ENCODE measurements at regions not wholly inside any gene's neighbourhood (a gene's known extent, or its start where the extent isn't known, plus 50 kb on each side); places are given as distances from the start of the nearest gene placed in this dataset.

GRCh38 chr6:44500074-44500473, 112.6 kb downstream of the CDC5L start:
- DNase-seq (no peak), FAIRE-seq (no peak)
- Histone ChIP-seq H3K36me3 (ENCODE audit: control insufficient read depth in 3 of 3, insufficient read depth in 2 of 3, low read depth in 1 of 3, low read length in 3 of 3) (no peaks in the 10 kb centered on the region), H3K27ac (ENCODE audit: low read depth in 1 of 3, low read length in 2 of 3) (no peak overlapping the region), H3K27me3 (ENCODE audit: control insufficient read depth in 3 of 3, insufficient read depth in 3 of 3, low read length in 3 of 3) (no peaks in the 10 kb centered on the region), H3K9me3 (ENCODE audit: control insufficient read depth in 2 of 2, insufficient read depth in 1 of 2, low read depth in 1 of 2, low read length in 1 of 2) (no peaks in the 10 kb centered on the region), H3K4me3 (ENCODE audit: low read depth in 1 of 3, low read length in 3 of 3) (no peak overlapping the region), H3K4me1 (ENCODE audit: control insufficient read depth in 3 of 3, insufficient read depth in 2 of 3, low read depth in 1 of 3, low read length in 2 of 3) (no peaks in the 10 kb centered on the region)
- WGBS, 3 donors = 91 to 95% (median 91%) methylated on average over 6 of the region's 6 CpGs

GRCh38 chr6:44503471-44503870, 116.0 kb downstream of the CDC5L start:
- H3K27me3 ChIP-seq (ENCODE audit: control insufficient read depth in 3 of 3, insufficient read depth in 3 of 3, low read length in 3 of 3) = no peaks in the 10 kb centered on the region

GRCh38 chr6:44504301-44504791, 116.8 kb downstream of the CDC5L start:
- no peak for FAIRE-seq
- WGBS, 3 donors = 37 to 45% (median 37%) methylated on average over 5 of the region's 5 CpGs

More at GRCh38 chr6:44503471-44503870, 116.0 kb downstream of the CDC5L start:
- Histone ChIP-seq H3K36me3 (ENCODE audit: control insufficient read depth in 3 of 3, insufficient read depth in 2 of 3, low read depth in 1 of 3, low read length in 3 of 3) (no peaks in the 10 kb centered on the region), H3K9me3 (ENCODE audit: control insufficient read depth in 2 of 2, insufficient read depth in 1 of 2, low read depth in 1 of 2, low read length in 1 of 2) (no peaks in the 10 kb centered on the region), H3K27ac (ENCODE audit: low read depth in 1 of 3, low read length in 2 of 3) (no peak overlapping the region), H3K4me3 (ENCODE audit: low read depth in 1 of 3, low read length in 3 of 3) (no peak overlapping the region), H3K4me1 (ENCODE audit: control insufficient read depth in 3 of 3, insufficient read depth in 2 of 3, low read depth in 1 of 3, low read length in 2 of 3) (no peaks in the 10 kb centered on the region)
- DNase-seq (no peak), FAIRE-seq (no peak)
- 53 to 85% (median 71%) methylated on average over 4 of the region's 4 CpGs for WGBS, 3 donors

GRCh38 chr6:44505751-44506150, 118.2 kb downstream of the CDC5L start:
- DNase-seq = no peak
- H3K36me3 ChIP-seq (ENCODE audit: control insufficient read depth in 3 of 3, insufficient read depth in 2 of 3, low read depth in 1 of 3, low read length in 3 of 3) = no peaks in the 10 kb centered on the region
- H3K27me3 ChIP-seq (ENCODE audit: control insufficient read depth in 3 of 3, insufficient read depth in 3 of 3, low read length in 3 of 3) = no peaks in the 10 kb centered on the region
- H3K27ac ChIP-seq (ENCODE audit: low read depth in 1 of 3, low read length in 2 of 3) = no peak overlapping the region
- H3K4me1 ChIP-seq (ENCODE audit: control insufficient read depth in 3 of 3, insufficient read depth in 2 of 3, low read depth in 1 of 3, low read length in 2 of 3) = no peaks in the 10 kb centered on the region
- FAIRE-seq = no peak
- no peaks in the 10 kb centered on the region for H3K9me3 ChIP-seq (ENCODE audit: control insufficient read depth in 2 of 2, insufficient read depth in 1 of 2, low read depth in 1 of 2, low read length in 1 of 2)
- WGBS, 3 donors = 66 to 82% (median 73%) methylated on average over 4 of the region's 4 CpGs
- H3K4me3 ChIP-seq (ENCODE audit: low read depth in 1 of 3, low read length in 3 of 3) = no peak overlapping the region

More at GRCh38 chr6:44504301-44504791, 116.8 kb downstream of the CDC5L start:
- H3K27ac ChIP-seq (ENCODE audit: low read depth in 1 of 3, low read length in 2 of 3) = no peak overlapping the region
- H3K9me3 ChIP-seq (ENCODE audit: control insufficient read depth in 2 of 2, insufficient read depth in 1 of 2, low read depth in 1 of 2, low read length in 1 of 2) = no peaks in the 10 kb centered on the region
- no peaks in the 10 kb centered on the region for H3K36me3 ChIP-seq (ENCODE audit: control insufficient read depth in 3 of 3, insufficient read depth in 2 of 3, low read depth in 1 of 3, low read length in 3 of 3)
- DNase-seq = no peak
- no peaks in the 10 kb centered on the region for H3K27me3 ChIP-seq (ENCODE audit: control insufficient read depth in 3 of 3, insufficient read depth in 3 of 3, low read length in 3 of 3)
- H3K4me1 ChIP-seq (ENCODE audit: control insufficient read depth in 3 of 3, insufficient read depth in 2 of 3, low read depth in 1 of 3, low read length in 2 of 3) = no peaks in the 10 kb centered on the region
- H3K4me3 ChIP-seq (ENCODE audit: low read depth in 1 of 3, low read length in 3 of 3) = no peak overlapping the region

- H3K4me3 ChIP-seq (ENCODE audit: low read depth in 1 of 3, low read length in 3 of 3) = no peak overlapping the region
- H3K27ac ChIP-seq (ENCODE audit: low read depth in 1 of 3, low read length in 2 of 3) = no peak overlapping the region
- DNase-seq = no peak
- WGBS, 3 donors = 79 to 96% (median 88%) methylated on average over 1 of the region's 1 CpG
- H3K36me3 ChIP-seq (ENCODE audit: control insufficient read depth in 3 of 3, insufficient read depth in 2 of 3, low read depth in 1 of 3, low read length in 3 of 3) = no peaks in the 10 kb centered on the region
- peaks cover 0 to 2% (median 0%) of the 10 kb centered on the region in 3 donors for H3K27me3 ChIP-seq (ENCODE audit: control insufficient read depth in 3 of 3, insufficient read depth in 3 of 3, low read length in 3 of 3)
- H3K9me3 ChIP-seq (ENCODE audit: control insufficient read depth in 2 of 2, insufficient read depth in 1 of 2, low read depth in 1 of 2, low read length in 1 of 2) = no peaks in the 10 kb centered on the region
- no peak for FAIRE-seq
- no peaks in the 10 kb centered on the region for H3K4me1 ChIP-seq (ENCODE audit: control insufficient read depth in 3 of 3, insufficient read depth in 2 of 3, low read depth in 1 of 3, low read length in 2 of 3)
Measured at GRCh38 chr6:44507014-44507413, 119.5 kb downstream of the CDC5L start.

GRCh38 chr6:44508646-44509045, 121.1 kb downstream of the CDC5L start:
- DNase-seq (no peak), FAIRE-seq (no peak)
- H3K36me3 ChIP-seq (ENCODE audit: control insufficient read depth in 3 of 3, insufficient read depth in 2 of 3, low read depth in 1 of 3, low read length in 3 of 3) = no peaks in the 10 kb centered on the region
- no peak overlapping the region for H3K4me3 ChIP-seq (ENCODE audit: low read depth in 1 of 3, low read length in 3 of 3)
- H3K9me3 ChIP-seq (ENCODE audit: control insufficient read depth in 2 of 2, insufficient read depth in 1 of 2, low read depth in 1 of 2, low read length in 1 of 2) = no peaks in the 10 kb centered on the region
- peaks cover 0 to 2% (median 0%) of the 10 kb centered on the region in 3 donors for H3K27me3 ChIP-seq (ENCODE audit: control insufficient read depth in 3 of 3, insufficient read depth in 3 of 3, low read length in 3 of 3)
- WGBS, 3 donors = 86 to 88% (median 87%) methylated on average over 1 of the region's 1 CpG
- no peak overlapping the region for H3K27ac ChIP-seq (ENCODE audit: low read depth in 1 of 3, low read length in 2 of 3)
- no peaks in the 10 kb centered on the region for H3K4me1 ChIP-seq (ENCODE audit: control insufficient read depth in 3 of 3, insufficient read depth in 2 of 3, low read depth in 1 of 3, low read length in 2 of 3)

- Histone ChIP-seq H3K36me3 (ENCODE audit: control insufficient read depth in 3 of 3, insufficient read depth in 2 of 3, low read depth in 1 of 3, low read length in 3 of 3) (no peaks in the 10 kb centered on the region), H3K9me3 (ENCODE audit: control insufficient read depth in 2 of 2, insufficient read depth in 1 of 2, low read depth in 1 of 2, low read length in 1 of 2) (no peaks in the 10 kb centered on the region), H3K4me1 (ENCODE audit: control insufficient read depth in 3 of 3, insufficient read depth in 2 of 3, low read depth in 1 of 3, low read length in 2 of 3) (no peaks in the 10 kb centered on the region), H3K4me3 (ENCODE audit: low read depth in 1 of 3, low read length in 3 of 3) (no peak overlapping the region), H3K27me3 (ENCODE audit: control insufficient read depth in 3 of 3, insufficient read depth in 3 of 3, low read length in 3 of 3) (peaks cover 0 to 2% (median 0%) of the 10 kb centered on the region in 3 donors), H3K27ac (ENCODE audit: low read depth in 1 of 3, low read length in 2 of 3) (no peak overlapping the region)
- WGBS, 3 donors = 65 to 71% (median 68%) methylated on average over 3 of the region's 3 CpGs
- DNase-seq = no peak
- no peak for FAIRE-seq
Measured at GRCh38 chr6:44511126-44511525, 123.6 kb downstream of the CDC5L start.

GRCh38 chr6:44512868-44513741, 125.6 kb downstream of the CDC5L start:
- FAIRE-seq = no peak

More at GRCh38 chr6:44512868-44513741, 125.6 kb downstream of the CDC5L start:
- H3K4me1 ChIP-seq (ENCODE audit: control insufficient read depth in 3 of 3, insufficient read depth in 2 of 3, low read depth in 1 of 3, low read length in 2 of 3) = no peaks in the 10 kb centered on the region
- H3K36me3 ChIP-seq (ENCODE audit: control insufficient read depth in 3 of 3, insufficient read depth in 2 of 3, low read depth in 1 of 3, low read length in 3 of 3) = no peaks in the 10 kb centered on the region
- peaks cover 0 to 2% (median 0%) of the 10 kb centered on the region in 3 donors for H3K27me3 ChIP-seq (ENCODE audit: control insufficient read depth in 3 of 3, insufficient read depth in 3 of 3, low read length in 3 of 3)
- no peaks in the 10 kb centered on the region for H3K9me3 ChIP-seq (ENCODE audit: control insufficient read depth in 2 of 2, insufficient read depth in 1 of 2, low read depth in 1 of 2, low read length in 1 of 2)
- peak in 1 of 2 donors; percentile 10 for DNase-seq
- WGBS, 3 donors = 69 to 74% (median 70%) methylated on average over 7 of the region's 7 CpGs
- no peak overlapping the region for H3K4me3 ChIP-seq (ENCODE audit: low read depth in 1 of 3, low read length in 3 of 3)
- H3K27ac ChIP-seq (ENCODE audit: low read depth in 1 of 3, low read length in 2 of 3) = no peak overlapping the region
